ENCODE measurements at regions not wholly inside any gene's neighbourhood (a gene's known extent, or its start where the extent isn't known, plus 50 kb on each side); places are given as distances from the start of the nearest gene placed in this dataset.
"Not testable (repeated sequence)": the region's sequence is repeated elsewhere in the genome, so short reads cannot be mapped to it uniquely, and the experiment has no call there.

DNA sequence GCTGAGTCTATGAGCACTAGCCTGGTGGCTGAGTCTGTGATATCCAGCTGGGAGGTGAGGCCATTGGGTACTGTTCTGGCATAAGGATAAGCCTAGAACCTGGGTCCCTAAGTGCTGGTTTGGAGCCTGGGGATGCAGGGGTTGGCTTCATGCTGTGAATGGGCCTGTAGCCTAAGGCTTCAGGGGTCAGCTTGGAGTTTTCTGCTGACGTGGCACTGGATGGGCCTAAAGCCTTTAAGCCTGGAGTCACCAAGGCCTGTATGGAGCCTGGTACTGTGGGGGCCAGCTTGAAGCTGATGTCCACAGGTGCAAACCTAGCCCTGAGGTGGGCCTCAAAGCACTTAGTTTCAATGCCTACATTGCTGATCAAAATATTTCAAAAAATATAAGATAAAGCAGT is 979.6 kb upstream of the POU3F4 start:
- Mint-ChIP-seq H3K27ac (no peak overlapping the region), H3K27me3 (no peaks in the 10 kb centered on the region), H3K36me3 (ENCODE audit: low read depth) (no peaks in the 10 kb centered on the region), H3K4me3 (no peak overlapping the region), H3K4me1 (ENCODE audit: low read depth) (no peaks in the 10 kb centered on the region), H3K9me3 (no peaks in the 10 kb centered on the region)
- ATAC-seq (no peak), DNase-seq (no peak)
- ChIA-PET CTCF (no interaction called here), POLR2A (no interaction called here)
- intact Hi-C loops (cut with micrococcal nuclease), result no loop called here
- TF ChIP-seq, protein P1, sequence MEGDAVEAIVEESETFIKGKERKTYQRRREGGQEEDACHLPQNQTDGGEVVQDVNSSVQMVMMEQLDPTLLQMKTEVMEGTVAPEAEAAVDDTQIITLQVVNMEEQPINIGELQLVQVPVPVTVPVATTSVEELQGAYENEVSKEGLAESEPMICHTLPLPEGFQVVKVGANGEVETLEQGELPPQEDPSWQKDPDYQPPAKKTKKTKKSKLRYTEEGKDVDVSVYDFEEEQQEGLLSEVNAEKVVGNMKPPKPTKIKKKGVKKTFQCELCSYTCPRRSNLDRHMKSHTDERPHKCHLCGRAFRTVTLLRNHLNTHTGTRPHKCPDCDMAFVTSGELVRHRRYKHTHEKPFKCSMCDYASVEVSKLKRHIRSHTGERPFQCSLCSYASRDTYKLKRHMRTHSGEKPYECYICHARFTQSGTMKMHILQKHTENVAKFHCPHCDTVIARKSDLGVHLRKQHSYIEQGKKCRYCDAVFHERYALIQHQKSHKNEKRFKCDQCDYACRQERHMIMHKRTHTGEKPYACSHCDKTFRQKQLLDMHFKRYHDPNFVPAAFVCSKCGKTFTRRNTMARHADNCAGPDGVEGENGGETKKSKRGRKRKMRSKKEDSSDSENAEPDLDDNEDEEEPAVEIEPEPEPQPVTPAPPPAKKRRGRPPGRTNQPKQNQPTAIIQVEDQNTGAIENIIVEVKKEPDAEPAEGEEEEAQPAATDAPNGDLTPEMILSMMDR (IDR thresholded peaks at IDR 0.05), result no peak

DNA sequence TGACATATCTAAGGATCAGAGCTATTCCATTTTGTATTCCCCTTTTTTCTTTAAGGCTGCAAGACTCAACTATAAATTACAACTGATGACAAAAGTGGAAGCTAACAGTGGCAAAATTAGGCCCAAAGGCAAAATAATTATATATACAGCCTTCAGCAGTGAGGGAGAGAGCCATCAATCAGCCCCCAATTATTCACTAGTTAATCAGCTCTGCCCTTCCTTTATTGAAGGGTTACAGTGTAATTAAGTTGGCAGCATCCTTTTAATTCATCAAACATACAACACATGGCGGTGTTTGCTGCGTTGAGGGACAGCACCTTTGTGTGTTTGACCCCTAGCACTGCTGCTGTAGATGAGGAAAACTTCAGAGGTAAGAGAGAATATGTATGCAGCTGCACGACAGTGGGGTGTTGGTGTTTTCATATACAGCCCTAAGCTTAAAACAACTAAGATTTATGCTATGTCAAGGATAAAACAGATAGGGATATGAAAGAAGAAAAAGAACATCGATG is 973.9 kb upstream of the POU3F4 start:
- no peaks in the 10 kb centered on the region for H3K27me3 Mint-ChIP-seq
- H3K4me1 Mint-ChIP-seq (ENCODE audit: low read depth), result no peaks in the 10 kb centered on the region
- no peak overlapping the region for H3K4me3 Mint-ChIP-seq
- ChIA-PET CTCF (no interaction called here), POLR2A (no interaction called here)
- intact Hi-C loops (cut with micrococcal nuclease), result no loop called here
- no peak overlapping the region for H3K27ac Mint-ChIP-seq
- H3K36me3 Mint-ChIP-seq (ENCODE audit: low read depth), result no peaks in the 10 kb centered on the region
- DNase-seq (no peak), ATAC-seq (no peak)
- TF ChIP-seq, protein P1 (IDR thresholded peaks at IDR 0.05), result no peak
- no peaks in the 10 kb centered on the region for H3K9me3 Mint-ChIP-seq

DNA sequence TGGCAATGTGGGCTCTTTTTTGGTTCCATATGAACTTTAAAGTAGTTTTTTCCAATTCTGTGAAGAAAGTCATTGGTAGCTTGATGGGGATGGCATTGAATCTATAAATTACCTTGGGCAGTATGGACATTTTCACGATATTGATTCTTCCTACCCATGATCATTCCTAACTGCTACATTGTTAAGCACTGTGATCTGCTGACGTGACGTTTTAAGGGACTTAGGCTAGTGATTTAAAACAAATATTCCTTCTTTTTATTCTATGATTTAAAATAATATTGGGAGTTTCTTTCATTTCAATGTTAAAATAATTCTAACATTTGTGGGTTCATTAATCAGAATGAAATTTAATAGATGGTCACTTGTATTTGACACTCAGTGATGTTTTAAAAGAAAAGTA is 970.9 kb upstream of the POU3F4 start:
- H3K36me3 Mint-ChIP-seq (ENCODE audit: low read depth); H3K4me1 Mint-ChIP-seq (ENCODE audit: low read depth); H3K27ac Mint-ChIP-seq; H3K9me3 Mint-ChIP-seq; DNase-seq; POLR2A ChIA-PET; H3K4me3 Mint-ChIP-seq; ATAC-seq; H3K27me3 Mint-ChIP-seq; CTCF ChIA-PET; intact Hi-C loops (cut with micrococcal nuclease): not testable (repeated sequence)

DNA sequence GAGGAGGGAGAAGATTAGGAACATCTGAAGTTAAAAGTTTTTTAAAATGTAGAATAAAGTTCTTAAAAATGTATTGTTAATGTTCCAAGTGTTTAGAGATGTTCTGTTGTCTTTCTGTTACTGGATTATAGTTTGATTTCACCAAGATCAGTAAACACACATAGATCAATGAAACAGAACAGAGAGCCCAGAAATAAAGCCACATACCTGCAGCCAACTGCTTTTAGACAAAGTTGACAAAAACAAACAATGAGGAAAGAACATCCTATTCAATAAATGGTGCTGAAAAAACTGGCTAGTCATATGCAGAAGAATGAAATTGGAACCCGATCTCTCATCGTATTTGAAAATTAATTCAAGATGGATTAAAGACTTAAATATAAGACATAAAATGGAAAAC is 966.3 kb upstream of the POU3F4 start:
- intact Hi-C loops (cut with micrococcal nuclease), result no loop called here
- Mint-ChIP-seq H3K36me3 (ENCODE audit: low read depth) (no peaks in the 10 kb centered on the region), H3K27ac (no peak overlapping the region), H3K9me3 (no peaks in the 10 kb centered on the region), H3K4me1 (ENCODE audit: low read depth) (no peaks in the 10 kb centered on the region), H3K27me3 (no peaks in the 10 kb centered on the region), H3K4me3 (no peak overlapping the region)
- CTCF ChIA-PET, result no interaction called here
- no peak for DNase-seq
- ATAC-seq, result no peak
- POLR2A ChIA-PET, result no interaction called here
- TF ChIP-seq, protein P1 (IDR thresholded peaks at IDR 0.05), result no peak

DNA sequence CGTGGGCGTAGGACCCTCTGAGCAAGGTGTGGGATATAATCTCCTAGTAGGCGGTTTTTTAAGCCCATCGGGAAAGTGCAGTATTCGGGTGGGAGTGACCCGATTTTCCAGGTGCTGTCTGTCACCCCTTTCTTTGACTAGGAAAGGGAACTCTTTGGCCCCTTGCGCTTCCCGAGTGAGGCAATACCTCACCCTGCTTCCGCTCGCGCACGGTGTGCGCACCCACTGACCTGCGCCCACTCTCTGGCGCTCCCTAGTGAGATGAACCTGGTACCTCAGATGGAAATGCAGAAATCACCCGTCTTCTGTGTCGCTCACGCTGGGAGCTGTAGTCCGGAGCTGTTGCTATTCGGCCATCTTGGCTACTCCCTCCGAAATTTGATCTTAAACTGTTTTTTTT is 955.9 kb upstream of the POU3F4 start:
- ATAC-seq; H3K27ac Mint-ChIP-seq; H3K4me3 Mint-ChIP-seq; H3K36me3 Mint-ChIP-seq (ENCODE audit: low read depth); H3K4me1 Mint-ChIP-seq (ENCODE audit: low read depth); CTCF ChIA-PET; intact Hi-C loops (cut with micrococcal nuclease); H3K27me3 Mint-ChIP-seq; POLR2A ChIA-PET; DNase-seq; H3K9me3 Mint-ChIP-seq: not testable (repeated sequence)

DNA sequence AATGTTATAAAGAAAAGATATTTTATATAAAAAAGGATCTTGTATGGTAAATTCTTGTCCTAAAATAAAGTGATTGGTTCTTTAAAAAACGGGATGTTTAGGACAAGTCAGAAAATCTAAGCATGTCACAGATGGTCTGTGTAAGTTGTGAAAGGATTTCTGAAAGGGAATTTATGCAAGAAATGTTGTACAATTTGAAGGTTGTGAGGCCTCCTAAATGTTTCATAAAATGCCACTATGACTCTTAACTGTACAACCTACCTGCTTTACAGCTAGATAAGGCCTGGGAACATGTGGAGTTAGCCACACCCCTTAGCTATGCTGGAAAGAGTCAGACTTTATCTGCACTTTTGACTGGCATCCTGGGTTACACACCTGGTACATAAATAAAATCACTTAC is 951.5 kb upstream of the POU3F4 start:
- no peak for DNase-seq
- TF ChIP-seq, protein P1 (IDR thresholded peaks at IDR 0.05), result no peak
- no peak overlapping the region for H3K27ac Mint-ChIP-seq
- no peak for ATAC-seq
- H3K27me3 Mint-ChIP-seq, result no peaks in the 10 kb centered on the region
- H3K9me3 Mint-ChIP-seq, result no peaks in the 10 kb centered on the region
- POLR2A ChIA-PET, result no interaction called here
- CTCF ChIA-PET, result no interaction called here
- no peaks in the 10 kb centered on the region for H3K4me1 Mint-ChIP-seq (ENCODE audit: low read depth)
- intact Hi-C loops (cut with micrococcal nuclease), result no loop called here
- H3K4me3 Mint-ChIP-seq, result no peak overlapping the region
- no peaks in the 10 kb centered on the region for H3K36me3 Mint-ChIP-seq (ENCODE audit: low read depth)
